Mesodermal cell (in vitro differentiated cells): ENCODE measurements at regions not wholly inside any gene's neighbourhood (a gene's known extent, or its start where the extent isn't known, plus 50 kb on each side); places are given as distances from the start of the nearest gene placed in this dataset.
A peak's percentile ranks its signal among the peaks of the same experiment; 100 is the strongest.
"Not testable (repeated sequence)": the region's sequence is repeated elsewhere in the genome, so short reads cannot be mapped to it uniquely, and the experiment has no call there.

Source experiments
- H3K27ac ChIP-seq: 2 replicates; pipeline ENCODE4 v1.7.0; 2013; ENCODE audit warnings: mild to moderate bottlenecking, low read depth, low read length, moderate library complexity; ENCODE audit not compliant: severe bottlenecking
- H3K36me3 ChIP-seq: 2 replicates; pipeline ENCODE4 v1.7.1; 2013; ENCODE audit warnings: mild to moderate bottlenecking, low read length, moderate library complexity; ENCODE audit not compliant: control insufficient read depth, insufficient read depth
- H3K4me1 ChIP-seq: one replicate; pipeline ENCODE4 v1.7.1; 2013; ENCODE audit warnings: mild to moderate bottlenecking, low read length; ENCODE audit not compliant: insufficient read depth, control insufficient read depth, poor library complexity, severe bottlenecking
- H3K4me3 ChIP-seq: 2 replicates; pipeline ENCODE4 v1.7.0; 2013; ENCODE audit warnings: low read length, control low read depth, mild to moderate bottlenecking; ENCODE audit not compliant: insufficient read depth, poor library complexity, severe bottlenecking; ENCODE audit errors: extremely low read depth
- H3K9me3 ChIP-seq: 2 replicates; pipeline ENCODE4 v1.7.1; 2013; ENCODE audit warnings: mild to moderate bottlenecking, low read length, moderate library complexity; ENCODE audit not compliant: control insufficient read depth
- WGBS, 2 experiments: methylation state at CpG; one replicate each; pipeline ENCODE4 v1.1.5; 2013; ENCODE audit warnings: missing lambda C conversion rate in 2 of 2; ENCODE audit not compliant: insufficient coverage in 2 of 2; 5-methylcytosine and 5-hydroxymethylcytosine counted together

DNA sequence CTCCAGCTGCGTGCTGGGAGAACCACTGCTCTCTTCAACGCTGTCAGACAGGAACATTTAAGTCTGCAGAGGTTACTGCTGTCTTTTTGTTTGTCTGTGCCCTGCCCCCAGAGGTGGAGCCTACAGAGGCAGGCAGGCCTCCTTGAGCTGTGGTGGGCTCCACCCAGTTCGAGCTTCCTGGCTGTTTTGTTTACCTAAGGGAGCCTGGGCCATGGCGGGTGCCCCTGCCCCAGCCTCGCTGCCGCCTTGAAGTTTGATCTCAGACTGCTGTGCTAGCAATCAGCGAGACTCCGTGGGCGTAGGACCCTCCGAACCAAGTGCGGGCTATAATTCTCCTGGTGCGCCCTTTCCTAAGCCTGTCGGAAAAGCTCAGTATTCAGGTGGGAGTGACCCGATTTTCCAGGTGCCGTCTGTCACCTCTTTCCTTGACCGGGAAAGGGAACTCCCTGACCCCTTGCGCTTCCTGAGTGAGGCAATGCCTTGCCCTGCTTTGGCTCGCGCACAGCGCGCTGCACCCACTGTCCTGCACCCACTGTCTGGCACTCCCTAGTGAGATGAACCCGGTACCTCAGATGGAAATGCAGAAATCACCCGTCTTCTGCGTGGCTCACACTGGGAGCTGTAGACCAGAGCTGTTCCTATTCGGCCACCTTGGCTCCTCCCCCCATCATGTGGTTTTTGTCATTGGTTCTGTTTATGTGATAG, 130.0 kb downstream of the LEPR start:
- H3K36me3 ChIP-seq, H3K27ac ChIP-seq, H3K4me3 ChIP-seq, H3K9me3 ChIP-seq: not testable (repeated sequence)
- 74 to 78% methylated on average over 16 to 17 of the region's 25 CpGs for WGBS, 2 experiments
- H3K4me1 ChIP-seq: peaks cover 11% of the 10 kb centered on the region

DNA sequence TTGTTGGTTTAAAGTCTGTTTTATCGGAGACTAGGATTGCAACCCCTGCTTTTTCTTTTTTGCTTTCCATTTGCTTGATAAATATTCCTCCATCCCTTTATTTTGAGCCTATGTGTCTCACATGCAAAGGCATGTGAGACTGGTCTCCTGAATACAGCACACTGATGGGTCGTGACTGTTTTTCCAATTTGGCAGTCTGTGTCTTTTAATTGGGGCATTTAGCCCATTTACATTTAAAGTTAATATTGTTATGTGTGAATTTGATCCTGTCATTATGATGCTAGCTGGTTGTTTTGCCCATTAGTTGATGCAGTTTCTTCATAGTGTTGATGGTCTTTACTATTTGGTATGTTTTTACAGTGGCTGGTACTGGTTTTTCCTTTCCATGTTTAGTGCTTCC, 132.0 kb downstream of the LEPR start:
- H3K27ac ChIP-seq, H3K36me3 ChIP-seq, H3K4me3 ChIP-seq, H3K9me3 ChIP-seq: not testable (repeated sequence)
- H3K4me1 ChIP-seq: peaks cover 11% of the 10 kb centered on the region
- WGBS, 2 experiments: 90% methylated on average over 2 of the region's 2 CpGs; no CpG with 5 or more reads in 1 of the 2 experiments

DNA sequence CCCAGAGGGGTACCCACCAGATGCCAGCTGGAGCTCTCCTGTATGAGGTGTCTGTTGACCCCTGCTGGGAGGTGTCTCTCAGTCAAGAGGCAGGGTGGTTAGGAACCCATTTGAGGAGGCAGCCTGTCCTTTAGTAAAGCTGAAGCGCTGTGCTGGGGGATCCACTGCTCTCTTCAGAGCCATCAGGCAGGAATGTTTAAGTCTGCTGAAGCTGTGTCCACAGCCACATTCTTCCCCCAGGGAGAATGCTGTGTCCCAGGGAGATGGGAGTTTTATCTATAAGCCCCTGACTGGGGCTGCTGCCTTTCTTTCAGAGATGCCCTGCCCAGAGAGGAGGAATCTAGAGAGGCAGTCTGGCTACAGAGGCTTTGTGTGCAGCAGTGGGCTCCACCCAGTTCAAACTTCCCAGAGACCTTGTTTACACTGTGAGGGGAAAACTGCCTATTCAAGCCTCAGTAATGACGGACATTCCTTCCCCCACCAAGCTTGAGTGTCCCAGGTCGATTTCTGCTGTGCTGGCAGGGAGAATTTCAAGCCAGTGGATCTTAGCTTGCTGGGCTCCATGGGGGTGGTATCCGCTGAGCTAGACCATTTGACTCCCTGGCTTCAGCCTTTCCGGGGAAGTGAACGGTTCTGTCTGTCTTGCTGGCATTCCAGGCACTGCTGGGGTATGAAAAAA, 133.8 kb downstream of the LEPR start:
- H3K4me3 ChIP-seq, H3K9me3 ChIP-seq, H3K36me3 ChIP-seq: not testable (repeated sequence)
- Histone ChIP-seq H3K27ac (peak overlapping the region; percentile 89), H3K4me1 (peaks cover 11% of the 10 kb centered on the region)
- WGBS, 2 experiments: 28 to 65% methylated on average over 3 to 6 of the region's 6 CpGs

DNA sequence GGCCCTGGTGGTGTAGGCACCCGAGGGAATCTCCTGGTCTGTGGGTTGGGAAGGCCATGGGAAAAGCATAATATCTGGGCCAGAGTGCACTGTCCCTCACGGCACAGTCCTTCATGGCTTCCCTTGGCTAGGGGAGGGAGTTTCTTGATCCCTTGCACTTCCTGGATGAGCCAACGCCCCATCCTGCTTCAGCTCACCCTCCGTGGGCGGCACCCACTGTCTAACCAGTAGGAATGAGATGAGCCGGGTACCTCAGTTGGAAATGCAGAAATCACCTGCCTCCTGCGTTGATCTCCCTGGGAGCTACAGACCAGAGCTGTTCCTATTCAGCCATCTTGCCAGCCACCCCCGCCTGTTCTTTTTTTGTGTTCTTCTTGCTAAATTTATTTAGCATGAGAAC, 134.4 kb downstream of the LEPR start:
- WGBS, 2 experiments: 88 to 94% methylated on average over 4 to 7 of the region's 8 CpGs
- H3K4me1 ChIP-seq: peaks cover 11% of the 10 kb centered on the region
- no peaks in the 10 kb centered on the region for H3K36me3 ChIP-seq
- peak overlapping the region; percentile 89 for H3K27ac ChIP-seq
- H3K4me3 ChIP-seq: no peak overlapping the region
- H3K9me3 ChIP-seq: peaks cover 6% of the 10 kb centered on the region

DNA sequence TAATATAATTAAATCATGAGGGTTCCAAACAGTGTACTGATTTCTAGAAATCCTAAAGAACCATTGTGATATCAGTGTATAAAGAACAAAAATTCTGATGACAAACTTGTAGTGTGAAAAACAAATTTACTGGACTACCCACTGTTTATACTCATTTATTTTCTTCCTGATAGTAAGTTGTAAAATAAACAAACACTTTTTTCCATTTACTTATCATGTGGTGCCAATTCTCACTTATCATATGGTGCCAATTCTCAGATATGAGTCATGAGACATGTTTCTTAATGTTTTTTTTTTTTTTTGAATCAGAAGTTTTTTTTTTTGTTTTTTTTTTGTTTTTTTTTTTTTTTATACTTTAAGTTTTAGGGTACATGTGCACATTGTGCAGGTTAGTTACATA, 137.7 kb downstream of the LEPR start:
- Histone ChIP-seq H3K36me3 (no peaks in the 10 kb centered on the region), H3K27ac (no peak overlapping the region), H3K9me3 (peaks cover 6% of the 10 kb centered on the region), H3K4me1 (peaks cover 11% of the 10 kb centered on the region), H3K4me3 (no peak overlapping the region)

DNA sequence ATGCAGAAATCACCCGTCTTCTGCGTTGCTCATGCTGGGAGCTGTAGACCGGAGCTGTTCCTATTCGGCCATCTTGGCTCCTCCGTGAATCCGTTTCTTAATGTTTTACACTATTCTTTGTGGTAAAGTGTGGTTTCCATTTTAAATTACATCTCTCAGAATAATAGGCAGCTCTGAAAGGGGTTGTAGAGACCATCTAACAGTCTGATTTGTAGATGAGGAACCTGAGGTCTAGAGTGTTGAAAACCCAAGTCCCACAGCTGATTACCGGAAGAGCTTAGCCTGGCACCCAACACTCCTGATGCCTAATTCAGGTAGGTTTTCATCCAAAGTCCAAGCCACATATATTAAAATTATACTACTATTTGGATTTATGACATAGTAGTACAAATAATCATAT, 144.0 kb downstream of the LEPR start:
- Histone ChIP-seq H3K9me3 (no peaks in the 10 kb centered on the region), H3K36me3 (peaks cover 5% of the 10 kb centered on the region), H3K4me1 (no peaks in the 10 kb centered on the region), H3K27ac (no peak overlapping the region), H3K4me3 (no peak overlapping the region)
- no CpG with 5 or more reads among the region's 7 CpGs for WGBS, 2 experiments

DNA sequence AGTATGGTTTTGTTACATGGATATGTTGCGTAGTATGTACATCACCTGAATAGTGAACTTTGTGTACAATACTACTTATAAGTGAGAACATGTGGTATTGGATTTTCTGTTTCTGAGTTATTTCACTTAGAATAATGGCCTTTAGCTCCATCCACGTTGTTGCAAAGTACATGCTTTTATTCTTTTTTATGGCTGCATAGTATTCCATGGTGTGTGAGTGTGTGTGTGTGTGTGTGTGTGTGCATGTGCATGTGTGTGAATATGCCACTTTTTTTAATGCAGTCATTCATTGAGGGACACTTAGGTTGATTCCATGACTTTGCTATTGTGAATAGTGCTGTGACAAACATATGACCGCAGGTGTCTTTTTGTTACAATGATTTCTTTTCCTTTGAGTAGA, 147.8 kb downstream of the LEPR start:
- Histone ChIP-seq H3K9me3 (no peaks in the 10 kb centered on the region), H3K4me1 (no peaks in the 10 kb centered on the region), H3K4me3 (no peak overlapping the region), H3K27ac (no peak overlapping the region), H3K36me3 (peaks cover 5% of the 10 kb centered on the region)
- WGBS, 2 experiments: 76% methylated on average over 2 of the region's 3 CpGs; no CpG with 5 or more reads in 1 of the 2 experiments

DNA sequence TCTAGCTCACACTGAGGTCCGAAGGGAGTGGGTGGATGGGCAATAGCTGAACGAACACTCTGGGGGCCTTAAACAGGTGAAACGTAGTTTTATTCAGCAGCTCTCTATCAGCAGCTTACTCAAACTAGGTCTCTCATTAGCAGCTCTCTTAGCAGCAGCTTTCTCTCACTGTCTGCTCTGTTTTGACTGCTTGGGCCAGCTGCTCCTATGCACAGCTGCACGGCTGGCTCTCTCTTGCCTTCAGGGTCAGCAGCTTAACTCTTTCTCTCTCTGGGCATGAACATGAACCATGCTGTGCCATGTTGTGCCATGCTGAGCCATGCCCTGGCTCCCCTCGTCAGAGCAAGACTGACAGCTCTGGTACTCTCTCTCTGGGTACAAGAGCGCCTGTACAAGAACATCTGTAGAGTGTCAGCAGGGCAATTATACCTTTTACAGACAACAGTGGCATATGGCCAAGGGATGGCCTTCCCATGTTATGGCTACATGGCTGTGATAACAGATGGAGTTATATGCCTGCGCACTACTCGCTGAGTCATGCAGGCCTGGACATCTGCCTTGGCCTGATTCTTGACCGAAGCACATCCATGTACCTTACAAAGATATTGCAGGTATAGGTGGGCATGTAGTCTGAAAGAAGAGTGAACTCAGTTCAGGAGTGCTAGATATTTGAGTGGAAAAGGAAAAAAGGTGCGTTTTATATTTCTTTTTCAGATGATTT, 152.4 kb downstream of the LEPR start:
- H3K36me3 ChIP-seq: peaks cover 5% of the 10 kb centered on the region
- no peaks in the 10 kb centered on the region for H3K9me3 ChIP-seq
- no peaks in the 10 kb centered on the region for H3K4me1 ChIP-seq
- H3K4me3 ChIP-seq: no peak overlapping the region
- 80 to 96% methylated on average over 7 to 8 of the region's 10 CpGs for WGBS, 2 experiments
- no peak overlapping the region for H3K27ac ChIP-seq

DNA sequence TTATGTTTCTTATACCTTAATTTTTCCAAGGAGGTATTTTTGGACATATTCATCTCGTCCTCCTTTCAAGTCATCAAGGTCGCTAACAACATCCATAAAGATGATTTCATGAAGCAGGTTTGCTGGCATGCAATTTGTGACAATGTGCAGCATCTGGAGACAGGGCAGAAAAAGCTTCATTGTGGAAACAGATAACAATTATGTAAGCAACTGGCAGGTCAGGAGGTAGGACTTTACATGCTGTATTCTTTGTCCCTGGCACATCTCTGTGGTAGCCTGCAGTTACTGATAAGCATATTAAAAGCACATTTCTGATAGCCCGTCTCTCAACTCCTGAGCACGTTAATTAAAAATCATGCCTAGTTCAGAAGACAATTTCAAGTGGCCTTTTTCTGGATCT, 156.8 kb downstream of the LEPR start:
- H3K9me3 ChIP-seq: no peaks in the 10 kb centered on the region
- H3K36me3 ChIP-seq: peaks cover 5% of the 10 kb centered on the region
- H3K4me1 ChIP-seq: no peaks in the 10 kb centered on the region
- 91 to 95% methylated on average over 3 to 4 of the region's 4 CpGs for WGBS, 2 experiments
- H3K27ac ChIP-seq: no peak overlapping the region
- H3K4me3 ChIP-seq: no peak overlapping the region

DNA sequence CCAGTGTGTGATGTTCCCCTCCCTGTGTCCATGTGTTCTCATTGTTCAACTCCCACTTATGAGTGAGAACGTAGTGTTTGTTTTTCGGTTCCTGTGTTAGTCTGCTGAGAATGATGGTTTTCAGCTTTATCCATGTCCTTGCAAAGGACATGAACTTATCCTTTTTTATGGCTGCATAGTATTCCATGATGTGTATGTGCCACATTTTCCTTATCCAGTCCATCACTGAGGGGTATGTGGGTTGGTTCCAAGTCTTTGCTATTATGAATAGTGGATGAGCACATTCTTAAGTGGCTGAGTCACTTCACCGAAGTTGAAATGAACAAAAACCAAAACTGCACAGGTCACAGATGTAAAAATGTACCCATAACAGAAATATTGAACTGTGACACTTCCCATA, 157.5 kb downstream of the LEPR start:
- not testable (repeated sequence) for H3K9me3 ChIP-seq, H3K4me3 ChIP-seq, H3K27ac ChIP-seq, H3K36me3 ChIP-seq, H3K4me1 ChIP-seq
- WGBS, 2 experiments: 88 to 94% methylated on average over 1 to 2 of the region's 3 CpGs

DNA sequence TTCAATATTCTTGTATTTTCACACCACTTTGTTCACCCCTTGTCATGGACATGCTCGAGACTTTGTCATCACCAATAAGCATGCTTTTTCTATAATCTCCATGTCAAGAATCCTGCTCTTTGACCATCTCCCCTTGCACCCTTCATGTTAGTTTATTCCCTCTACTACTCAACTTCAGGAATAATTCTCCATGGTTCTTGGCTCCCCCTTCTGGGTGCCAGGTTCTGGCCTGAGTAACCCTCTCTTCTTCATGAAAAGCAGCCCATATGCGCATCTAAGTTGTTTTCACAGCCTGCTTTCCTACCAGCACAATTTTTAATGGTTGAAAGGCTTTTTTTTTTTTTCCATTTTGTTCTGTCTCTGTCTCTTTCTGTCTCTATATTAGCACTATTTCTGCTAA, 160.7 kb downstream of the LEPR start:
- Histone ChIP-seq H3K36me3 (peaks cover under 1% of the 10 kb centered on the region), H3K4me3 (no peak overlapping the region), H3K4me1 (no peaks in the 10 kb centered on the region), H3K27ac (no peak overlapping the region), H3K9me3 (peaks cover 7% of the 10 kb centered on the region)
- 95% methylated on average over 2 of the region's 2 CpGs; no CpG with 5 or more reads in 1 of the 2 experiments for WGBS, 2 experiments
